ENCODE measurements at regions not wholly inside any gene's neighbourhood (a gene's known extent, or its start where the extent isn't known, plus 50 kb on each side); places are given as distances from the start of the nearest gene placed in this dataset.

- no peak for TF ChIP-seq CTCF (IDR thresholded peaks at IDR 0.05; ENCODE audit: borderline replicate concordance, control extremely low read depth, extremely low read depth, insufficient read depth, missing control alignments)
- DNase-seq (ENCODE audit: low spot score) = no peak
Observed at GRCh38 chr3:36135863-36136262, 244.4 kb upstream of the STAC start.

DNA sequence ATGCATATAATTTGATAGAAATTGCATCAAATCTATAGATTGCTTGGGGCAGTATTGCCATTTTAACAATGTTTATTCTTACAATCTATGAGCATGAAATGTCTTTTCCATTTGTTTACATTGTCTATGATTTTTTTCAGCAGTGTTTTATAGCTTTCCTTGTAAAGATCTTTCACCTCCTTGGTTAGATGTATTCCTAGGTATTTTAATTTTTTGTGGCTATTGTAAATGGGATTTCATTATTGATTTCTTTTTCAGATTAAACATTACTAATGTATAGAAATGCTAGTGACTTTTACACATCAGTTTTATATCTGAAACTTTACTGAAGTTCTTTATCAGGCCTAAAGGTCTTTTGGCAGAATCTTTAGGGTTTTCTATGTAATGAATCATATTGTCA lies 237.6 kb upstream of the STAC start:
- TF ChIP-seq CTCF (IDR thresholded peaks at IDR 0.05; ENCODE audit: borderline replicate concordance, control extremely low read depth, extremely low read depth, insufficient read depth, missing control alignments) = no peak
- in situ Hi-C loops (cut with MboI; ENCODE audit: low sequenced_read_pairs, unreplicated experiment) = no loop called here
- no peak for DNase-seq (ENCODE audit: low spot score)

More at GRCh38 chr3:36135863-36136262, 244.4 kb upstream of the STAC start:
- in situ Hi-C loops (cut with MboI; ENCODE audit: low sequenced_read_pairs, unreplicated experiment) = no loop called here

GRCh38 chr3:36146404-36146803 lies 233.9 kb upstream of the STAC start:
- DNase-seq (ENCODE audit: low spot score) = no peak
- in situ Hi-C loops (cut with MboI; ENCODE audit: low sequenced_read_pairs, unreplicated experiment) = no loop called here
- no peak for TF ChIP-seq CTCF (IDR thresholded peaks at IDR 0.05; ENCODE audit: borderline replicate concordance, control extremely low read depth, extremely low read depth, insufficient read depth, missing control alignments)

DNA sequence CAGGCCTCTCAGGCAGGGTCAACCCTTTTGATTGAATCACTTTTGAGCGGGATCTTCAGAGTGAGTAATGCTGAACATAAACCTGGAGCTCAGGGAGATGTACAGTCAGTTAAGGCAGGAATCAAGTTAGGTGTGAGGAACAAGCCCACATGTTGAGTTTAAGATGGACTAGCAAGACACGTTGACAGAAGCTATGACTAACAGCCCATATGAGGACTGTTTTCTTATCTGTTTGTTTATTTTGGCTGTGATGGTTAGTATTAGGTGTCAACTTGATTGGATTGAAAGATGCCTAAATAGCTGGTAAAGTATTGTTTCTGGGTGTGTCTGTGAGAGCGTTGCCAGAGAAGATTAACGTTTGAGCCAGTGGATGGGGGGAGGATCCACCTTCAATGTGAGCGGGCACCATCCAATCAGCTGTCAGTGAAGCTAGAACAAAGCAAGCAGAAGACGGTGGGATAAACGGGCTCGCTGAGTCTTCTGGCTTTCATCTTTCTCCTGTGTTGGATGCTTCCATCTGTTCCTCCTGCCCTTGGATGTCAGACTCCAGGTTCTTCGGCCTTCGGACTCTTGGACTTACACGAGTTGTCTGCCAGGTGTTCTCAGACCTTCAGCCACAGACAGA lies 232.3 kb upstream of the STAC start:
- in situ Hi-C loops (cut with MboI; ENCODE audit: low sequenced_read_pairs, unreplicated experiment) = no loop called here
- no peak for TF ChIP-seq CTCF (IDR thresholded peaks at IDR 0.05; ENCODE audit: borderline replicate concordance, control extremely low read depth, extremely low read depth, insufficient read depth, missing control alignments)
- no peak for DNase-seq (ENCODE audit: low spot score)

DNA sequence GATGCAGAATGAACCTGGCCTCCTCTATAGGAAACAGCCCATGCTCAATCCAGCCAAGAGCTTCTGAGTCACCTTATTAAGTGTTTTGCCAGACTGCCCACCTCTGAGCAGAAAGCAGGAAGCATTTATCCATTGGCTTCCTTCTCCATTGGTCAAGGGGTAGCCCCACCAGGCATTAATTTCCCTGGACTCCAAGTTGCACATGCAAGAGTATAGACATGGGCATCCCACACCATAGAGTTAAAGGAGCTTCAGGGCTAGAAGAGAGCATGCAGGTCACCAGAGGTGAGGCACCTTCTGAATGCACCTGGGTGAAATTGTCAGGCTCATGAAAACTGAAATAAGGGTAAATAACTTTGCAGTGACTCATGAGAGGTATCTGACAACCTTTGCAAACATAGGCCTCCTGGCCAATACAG lies 230.8 kb upstream of the STAC start:
- in situ Hi-C loops (cut with MboI; ENCODE audit: low sequenced_read_pairs, unreplicated experiment) = no loop called here
- DNase-seq (ENCODE audit: low spot score) = no peak
- TF ChIP-seq CTCF (IDR thresholded peaks at IDR 0.05; ENCODE audit: borderline replicate concordance, control extremely low read depth, extremely low read depth, insufficient read depth, missing control alignments) = no peak

- in situ Hi-C loops (cut with MboI; ENCODE audit: low sequenced_read_pairs, unreplicated experiment) = no loop called here
- no peak for DNase-seq (ENCODE audit: low spot score)
- TF ChIP-seq CTCF (IDR thresholded peaks at IDR 0.05; ENCODE audit: borderline replicate concordance, control extremely low read depth, extremely low read depth, insufficient read depth, missing control alignments) = no peak
Observed at GRCh38 chr3:36155515-36155914, 224.8 kb upstream of the STAC start.
